HG03280 (cell line): ENCODE measurements at regions not wholly inside any gene's neighbourhood (a gene's known extent, or its start where the extent isn't known, plus 50 kb on each side); places are given as distances from the start of the nearest gene placed in this dataset.

Experiments
- ATAC-seq: cut with Tn5 transposase; IDR thresholded peaks from one replicate; pipeline ENCODE4 v1.9.1; 2021; ENCODE audit warnings: mild to moderate bottlenecking, moderate library complexity; ENCODE audit not compliant: unreplicated experiment

DNA sequence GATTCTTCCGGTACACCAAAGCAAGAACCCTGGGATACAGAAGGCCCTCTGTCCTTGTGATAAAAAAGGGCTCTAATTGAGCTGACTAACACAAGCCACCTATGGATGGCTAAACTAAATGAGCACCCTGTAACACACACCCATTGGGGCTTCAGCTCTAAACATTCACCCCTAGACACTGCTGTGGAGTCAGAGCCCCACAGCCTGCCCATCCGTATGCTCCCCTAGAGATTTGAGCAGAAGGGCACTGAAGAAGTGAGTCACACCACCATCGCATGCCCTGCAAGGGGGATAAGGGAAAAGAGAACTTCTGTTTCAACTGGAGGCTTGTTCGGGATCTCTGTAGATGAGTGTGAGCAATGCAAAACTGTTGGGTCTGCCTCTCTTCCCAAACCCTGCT is 545.2 kb downstream of the KCTD8 start:
- no peak for ATAC-seq

DNA sequence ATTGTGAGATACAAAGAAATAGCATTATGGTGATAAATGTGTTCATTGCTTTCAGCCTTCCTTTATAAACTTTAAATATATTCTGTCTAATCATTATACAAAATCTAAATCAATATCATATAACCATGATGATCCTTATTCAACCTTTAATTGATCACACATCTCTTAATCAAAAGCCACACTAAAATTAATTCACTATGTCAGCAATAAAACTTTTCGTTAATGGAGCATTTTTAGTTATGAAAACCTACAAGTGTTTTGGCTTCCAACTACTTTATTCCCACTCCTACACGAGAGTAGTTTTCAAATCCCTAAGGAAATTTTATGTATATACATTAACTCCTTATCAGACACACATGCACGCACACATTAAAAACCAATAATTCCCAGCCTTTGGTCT is 530.2 kb downstream of the KCTD8 start:
- ATAC-seq = no peak

DNA sequence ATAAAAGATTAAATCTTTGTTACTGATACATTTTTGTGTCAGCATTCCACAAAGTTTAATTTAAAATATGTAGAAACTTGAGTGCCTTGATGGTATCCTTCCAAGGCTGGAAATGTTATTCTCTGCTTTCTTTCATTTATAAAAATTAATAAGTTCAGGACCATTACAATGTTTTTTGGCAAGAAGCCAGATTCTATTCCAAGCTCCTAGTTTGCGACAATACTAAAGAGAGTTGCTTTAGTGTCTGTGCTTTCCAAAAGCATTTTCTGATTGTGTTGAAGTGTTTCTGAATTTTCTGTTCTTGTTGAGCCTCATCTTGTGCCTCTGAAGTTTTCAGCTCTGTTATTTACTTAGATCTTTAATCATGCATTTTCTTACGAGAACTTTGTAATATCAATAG is 516.2 kb downstream of the KCTD8 start:
- no peak for ATAC-seq

DNA sequence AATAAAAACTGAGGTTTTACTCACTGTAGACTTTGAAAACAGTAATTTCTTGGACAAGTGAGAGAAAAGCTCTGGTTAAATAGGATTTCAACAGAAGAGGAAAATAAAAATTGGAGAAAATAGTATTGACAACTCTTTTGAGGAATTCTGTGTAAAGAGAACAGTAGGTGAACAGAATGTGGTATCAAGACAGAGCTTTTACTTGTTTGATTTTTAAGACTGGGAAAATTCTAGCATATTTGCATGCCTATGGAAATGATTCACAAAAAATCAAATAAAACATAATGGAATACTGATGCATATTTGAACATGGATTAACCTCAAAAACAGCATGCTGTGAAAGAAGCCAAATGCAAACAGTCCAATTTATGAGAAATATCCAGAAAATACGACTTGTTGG is 504.6 kb downstream of the KCTD8 start:
- ATAC-seq = no peak

DNA sequence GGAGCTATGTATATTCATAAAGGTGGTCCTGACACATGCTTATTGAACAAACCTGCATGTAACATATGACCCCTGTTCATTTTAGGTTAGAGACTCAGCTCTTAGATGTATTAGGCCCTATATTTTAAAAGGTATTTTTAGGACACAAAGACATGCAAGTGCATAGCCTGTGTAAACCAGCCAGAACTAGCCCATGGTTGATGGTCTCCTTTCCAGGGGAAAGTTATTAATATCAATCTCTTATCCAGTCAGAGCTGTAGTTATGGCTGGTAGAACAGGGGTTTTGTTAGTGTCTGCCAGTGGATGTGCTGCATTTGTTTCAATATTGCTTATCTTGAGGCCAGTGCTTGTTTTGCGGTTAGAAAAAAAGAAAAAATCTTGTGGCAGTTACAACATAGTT is 488.6 kb downstream of the KCTD8 start:
- no peak for ATAC-seq

DNA sequence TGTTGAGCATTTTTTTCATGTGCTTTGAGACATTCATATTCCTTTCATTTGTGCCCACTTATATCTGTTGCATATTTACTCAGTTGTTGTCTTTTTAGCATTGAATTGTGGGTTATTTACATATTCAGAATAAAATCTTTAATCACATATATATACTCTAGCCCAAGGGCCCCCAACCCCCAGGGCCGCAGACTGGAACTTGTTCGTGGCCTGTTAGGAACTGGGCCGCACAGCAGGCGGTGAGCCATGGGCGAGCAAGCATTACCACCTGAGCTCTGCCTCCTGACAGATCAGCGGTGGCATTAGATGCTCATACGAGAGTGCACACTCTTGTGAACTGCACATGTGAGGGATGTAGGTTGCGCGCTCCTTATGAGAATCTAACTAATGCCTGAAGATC is 480.6 kb downstream of the KCTD8 start:
- no peak for ATAC-seq

DNA sequence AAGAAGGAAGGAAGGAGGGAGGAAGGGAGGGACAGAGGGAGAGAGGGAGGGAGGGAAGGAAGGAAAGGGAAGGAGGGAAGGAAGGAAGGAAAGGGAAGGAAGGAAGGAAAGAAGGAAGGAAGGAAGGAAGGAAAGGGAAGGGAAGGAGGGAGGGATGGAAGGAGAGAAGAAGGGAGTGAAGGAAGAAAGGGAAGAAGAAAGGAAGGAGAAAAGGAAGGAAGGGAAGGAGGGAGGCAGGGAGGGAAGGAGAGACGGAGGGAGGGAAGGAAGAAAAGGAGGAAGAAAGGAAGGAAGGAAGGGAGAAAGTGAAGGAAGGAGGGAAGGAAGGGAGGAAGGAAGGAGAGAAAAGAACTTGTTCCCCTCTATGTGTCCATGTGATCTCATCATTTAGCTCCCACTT is 465.0 kb downstream of the KCTD8 start:
- ATAC-seq = no peak

DNA sequence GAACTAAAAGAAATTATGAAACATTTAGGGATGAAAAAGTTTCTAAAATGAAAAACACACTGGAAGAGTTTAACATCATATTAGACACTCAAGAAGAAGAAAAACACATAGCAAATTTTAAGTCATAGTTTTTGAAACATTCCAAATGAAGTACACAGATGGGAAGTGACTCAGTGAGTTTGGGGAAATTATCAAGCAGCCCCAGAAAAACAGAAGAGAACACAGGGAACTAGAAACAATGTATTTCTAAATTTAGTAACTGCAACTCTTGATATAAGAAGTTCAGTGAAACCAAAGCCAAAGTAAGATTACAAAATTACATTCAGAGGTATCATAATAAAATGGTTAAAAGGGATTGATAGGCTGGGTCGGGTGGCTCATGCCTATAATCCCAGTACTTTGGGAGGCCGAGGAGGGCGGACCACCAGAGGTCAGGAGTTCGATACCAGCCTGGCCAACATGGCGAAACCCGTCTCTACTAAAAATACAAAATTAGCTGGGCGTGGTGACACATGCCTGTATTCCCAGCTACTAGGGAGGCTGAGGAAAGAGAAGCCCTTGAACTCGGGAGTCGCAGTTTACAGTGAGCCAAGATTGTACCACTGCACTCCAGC is 461.2 kb downstream of the KCTD8 start:
- no peak for ATAC-seq

DNA sequence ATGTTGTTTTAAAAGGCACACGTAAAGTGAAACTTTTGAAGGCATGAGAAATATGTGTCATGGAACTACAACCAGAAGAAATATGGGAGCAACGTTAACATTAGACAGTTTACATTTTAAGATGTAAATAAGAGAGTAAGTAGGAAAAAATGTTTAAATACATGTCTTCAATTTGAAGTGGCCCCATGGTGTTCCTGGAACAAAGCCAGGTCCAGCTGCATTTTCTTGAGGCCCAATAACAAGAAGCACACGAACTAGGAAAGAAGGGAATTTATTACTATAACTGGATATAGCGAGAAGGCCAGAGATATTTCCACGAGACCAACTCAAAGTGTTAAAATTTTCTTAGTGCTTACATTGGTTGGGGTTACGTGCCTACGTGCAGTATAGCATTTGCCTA is 458.1 kb downstream of the KCTD8 start:
- ATAC-seq = no peak

DNA sequence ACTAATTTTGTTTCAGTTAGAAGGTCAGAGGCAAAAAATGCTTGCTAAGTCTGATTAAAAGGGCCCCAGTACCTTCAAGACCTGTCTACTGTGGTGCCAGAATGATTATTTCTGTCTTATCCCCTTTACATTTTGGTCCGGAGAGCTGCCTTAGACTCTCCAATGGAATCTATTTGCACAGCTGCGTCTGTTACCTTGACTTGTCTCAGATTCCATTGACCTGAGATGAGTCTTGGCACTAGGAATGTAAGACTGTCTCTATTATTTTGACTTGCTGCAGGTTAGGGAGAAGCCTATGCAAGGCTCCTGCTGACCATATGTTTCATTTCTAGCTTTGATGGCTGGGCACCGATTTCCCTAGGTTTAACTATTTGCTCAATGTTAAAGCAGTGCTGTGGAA is 457.6 kb downstream of the KCTD8 start:
- ATAC-seq = no peak

DNA sequence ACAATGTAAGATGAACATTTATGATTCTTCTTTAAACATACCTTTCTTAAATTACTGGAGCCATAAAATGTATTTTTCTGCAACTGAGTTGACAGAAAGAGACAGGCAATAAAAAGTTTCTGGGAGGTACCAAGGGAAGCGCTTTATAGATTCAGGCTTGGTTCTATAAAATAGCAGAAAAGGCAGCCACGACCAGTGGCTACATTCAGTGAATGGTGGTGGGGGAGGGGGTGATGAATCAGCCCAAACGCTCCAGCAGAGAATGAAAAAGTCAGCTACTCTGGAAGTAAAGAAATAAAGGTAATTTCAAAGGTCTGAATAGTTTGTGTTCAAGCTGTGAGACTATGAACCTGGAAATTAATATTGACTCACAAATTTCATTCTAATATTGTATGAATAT is 456.1 kb downstream of the KCTD8 start:
- ATAC-seq = no peak

DNA sequence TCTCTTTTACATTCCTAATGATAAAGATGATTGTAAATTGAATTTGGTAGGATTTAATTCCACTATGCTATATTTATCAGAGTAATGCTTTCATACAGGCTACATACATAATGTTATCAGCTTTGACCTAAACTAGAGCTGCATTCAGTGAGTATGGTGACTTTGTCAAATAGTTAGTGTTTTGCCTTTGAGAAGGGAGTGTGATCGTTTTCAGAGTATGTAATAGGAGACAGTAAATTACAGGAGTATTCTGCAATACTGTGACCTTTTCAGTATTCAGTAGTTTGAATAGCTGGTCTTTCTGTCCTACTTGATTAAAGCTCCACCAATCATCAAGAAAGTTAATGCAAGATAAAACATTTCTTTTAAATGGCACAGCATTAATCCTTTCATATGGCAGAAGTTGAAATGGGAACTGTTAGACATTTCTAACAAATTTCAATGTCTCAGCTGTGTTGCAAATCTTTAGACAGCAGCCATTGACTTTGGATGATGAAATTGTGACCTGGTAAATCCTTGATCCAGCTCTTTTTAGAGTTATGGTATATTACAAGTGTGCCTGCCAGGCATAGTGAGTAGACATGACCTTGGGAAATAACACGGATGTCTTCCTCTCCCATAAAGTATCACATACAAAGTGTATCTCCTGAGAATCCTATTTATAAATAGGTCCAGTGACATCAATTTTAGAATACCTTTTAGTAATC is 455.3 kb downstream of the KCTD8 start:
- ATAC-seq = no peak

DNA sequence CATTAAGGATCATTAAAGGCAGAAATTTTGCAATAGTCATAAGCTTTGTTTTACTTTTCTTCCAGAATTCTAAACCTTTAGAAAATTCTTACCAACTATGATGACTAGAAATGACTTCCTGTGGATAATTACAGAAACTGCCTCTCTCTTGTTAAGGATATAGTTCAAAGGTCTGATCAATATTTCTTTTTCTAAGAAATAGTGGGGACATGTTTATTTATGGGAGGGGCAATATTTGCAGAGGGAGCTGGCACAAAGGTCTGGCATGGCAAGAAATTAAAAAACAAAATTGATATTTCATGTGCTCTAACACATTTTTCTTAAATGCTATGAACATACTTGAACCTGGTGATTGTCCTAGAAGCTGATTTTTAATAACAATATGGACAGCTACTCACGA is 448.9 kb downstream of the KCTD8 start:
- ATAC-seq = no peak

DNA sequence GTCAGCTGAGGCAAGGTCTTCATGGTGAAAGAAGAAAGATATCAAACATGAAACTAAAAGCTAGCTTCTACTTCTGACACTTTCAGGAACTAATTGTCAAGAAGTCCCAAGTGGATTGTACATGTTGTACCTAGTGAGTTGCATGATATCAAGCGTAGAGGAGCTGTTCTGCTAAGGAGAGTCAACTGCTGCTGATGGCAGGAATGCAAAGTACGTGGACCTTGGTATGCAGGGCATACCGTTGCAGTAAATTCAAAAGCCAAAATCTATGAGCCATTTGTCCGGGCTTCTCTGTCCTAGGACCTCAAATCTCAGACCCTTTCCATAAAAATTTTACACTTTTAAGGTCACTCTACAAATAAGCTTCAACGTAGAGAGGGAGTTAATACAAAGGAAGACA is 446.2 kb downstream of the KCTD8 start:
- ATAC-seq = no peak

DNA sequence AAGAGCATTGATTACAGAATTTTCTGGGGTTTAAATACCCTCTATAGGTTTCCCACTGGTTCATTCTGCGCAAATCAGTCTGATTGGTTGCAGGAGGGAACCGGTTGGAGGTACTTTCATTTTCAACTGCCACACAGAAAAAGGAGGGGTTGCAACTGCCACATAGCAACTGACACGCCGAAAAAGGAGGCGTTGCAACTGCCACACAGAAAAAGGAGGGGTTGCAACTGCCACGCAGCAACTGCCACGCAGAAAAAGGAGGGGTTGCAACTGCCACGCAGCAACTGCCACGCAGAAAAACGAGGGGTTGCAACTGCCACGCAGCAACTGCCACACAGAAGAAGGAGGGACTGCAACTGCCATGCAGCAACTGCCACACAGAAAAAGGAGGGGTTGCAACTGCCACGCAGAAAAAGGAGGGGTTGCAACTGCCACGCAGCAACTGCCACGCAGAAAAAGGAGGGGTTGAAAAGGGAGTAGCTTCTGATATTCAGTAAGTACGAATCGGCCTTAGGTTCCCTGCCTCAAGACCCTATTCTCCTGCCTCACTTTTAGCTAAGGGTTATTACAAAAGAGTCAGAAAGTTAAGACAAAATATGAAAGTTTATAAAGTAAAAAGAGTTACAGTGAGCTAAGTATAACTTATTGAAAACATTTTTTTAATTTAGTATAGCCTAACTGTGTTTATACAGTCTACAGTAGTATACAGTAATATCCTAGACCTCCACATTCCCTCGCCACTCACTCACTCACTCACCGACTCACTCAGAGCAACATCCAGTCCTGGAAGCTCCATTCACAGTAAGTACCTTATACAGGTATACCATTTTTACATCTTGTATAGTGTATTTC is 431.8 kb downstream of the KCTD8 start:
- no peak for ATAC-seq

DNA sequence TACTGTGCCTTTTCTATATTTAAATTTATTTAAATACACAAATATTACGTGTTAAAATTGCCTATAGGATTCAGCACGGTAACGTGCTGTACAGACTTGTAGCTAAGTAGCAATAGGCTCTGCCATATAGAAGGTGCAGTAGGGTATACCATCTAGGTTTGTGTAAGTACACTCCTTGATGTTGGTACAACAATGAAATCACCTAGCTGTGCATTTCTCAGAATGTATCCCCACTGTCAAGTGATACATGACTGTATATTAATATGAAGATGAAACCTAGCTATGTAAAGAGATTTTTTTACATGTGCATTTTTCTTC is 431.2 kb downstream of the KCTD8 start:
- ATAC-seq = no peak

DNA sequence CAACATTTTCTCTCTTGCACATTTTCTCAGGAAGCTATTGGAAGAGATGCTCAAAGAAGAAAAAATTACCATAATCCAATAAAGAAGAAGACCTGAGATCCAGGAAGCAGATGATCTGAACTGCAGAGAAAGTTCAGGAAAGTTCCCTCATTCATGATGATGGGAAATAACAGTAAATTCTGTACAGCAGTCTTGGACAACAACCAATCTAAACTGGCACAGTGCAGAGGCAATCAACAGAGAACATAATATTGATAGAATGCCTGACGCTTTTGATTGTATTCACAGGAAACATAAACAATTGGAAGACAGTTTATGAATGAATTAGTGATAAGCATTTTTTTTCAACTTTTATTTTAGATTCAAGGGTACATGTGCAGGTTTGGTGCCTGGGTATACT is 428.9 kb downstream of the KCTD8 start:
- no peak for ATAC-seq

DNA sequence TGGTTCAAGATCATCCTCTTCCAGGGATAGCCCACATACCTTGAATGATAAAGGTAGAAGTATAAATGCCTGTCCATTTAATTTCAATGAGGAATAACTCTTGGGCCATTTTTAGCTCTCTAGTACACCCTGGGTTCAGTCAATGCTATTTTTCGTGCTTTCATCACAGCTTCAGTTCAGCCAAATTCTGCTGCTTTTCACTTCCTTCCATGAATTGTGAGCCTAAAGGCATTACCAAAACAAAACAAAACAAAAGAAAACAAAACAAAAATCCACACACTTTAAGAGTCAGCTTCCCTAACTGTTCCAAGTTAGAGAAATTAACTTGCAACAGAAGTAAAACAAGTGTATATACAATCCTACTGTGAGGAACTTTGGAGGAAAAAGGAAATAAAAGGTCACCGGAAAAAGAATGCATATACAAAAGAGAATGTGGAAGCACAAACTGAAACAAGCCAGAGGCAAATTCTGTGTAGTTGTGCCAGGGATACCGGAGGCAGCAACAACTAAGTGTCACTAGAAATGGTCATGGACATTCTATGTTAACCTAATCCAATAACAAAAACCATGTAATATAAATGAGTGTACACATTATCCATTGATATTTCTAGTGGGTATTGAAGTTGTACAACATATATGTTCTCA is 423.1 kb downstream of the KCTD8 start:
- no peak for ATAC-seq

DNA sequence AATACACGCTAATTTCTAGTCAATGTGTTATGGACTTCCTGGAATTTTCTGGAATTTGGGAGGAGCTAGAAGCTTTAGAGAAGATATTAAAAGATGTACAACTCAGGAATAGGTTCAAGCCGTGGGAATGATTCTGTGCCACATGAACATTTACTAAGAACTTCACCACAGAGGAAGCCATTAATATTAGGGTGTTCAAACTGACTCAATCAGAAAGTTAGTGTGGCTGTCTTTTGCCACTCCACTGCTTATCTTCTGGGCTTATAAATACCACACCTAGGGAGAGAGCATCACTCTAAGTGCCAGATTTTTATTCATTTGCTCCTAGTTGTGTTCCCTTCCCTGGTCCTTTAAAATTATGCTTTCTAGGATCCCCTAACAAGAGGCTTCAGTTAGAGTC is 409.8 kb downstream of the KCTD8 start:
- no peak for ATAC-seq

DNA sequence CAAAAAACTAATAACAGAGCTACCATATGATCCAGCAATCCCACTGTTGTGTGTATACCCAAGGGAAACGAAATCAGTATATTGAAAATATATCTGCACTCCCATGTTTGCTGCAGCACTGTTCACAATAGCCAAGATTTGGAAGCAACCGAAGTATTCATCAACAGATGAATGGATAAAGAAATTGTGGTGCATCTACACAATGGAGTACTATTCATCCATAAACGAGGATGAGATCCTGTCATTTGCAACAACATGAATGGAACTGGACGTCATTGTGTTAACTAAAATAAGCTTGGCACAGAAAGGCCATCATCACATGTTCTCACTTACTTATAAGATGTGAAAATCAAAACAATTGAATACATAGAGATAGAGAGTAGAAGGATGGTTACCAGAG is 402.1 kb downstream of the KCTD8 start:
- no peak for ATAC-seq

DNA sequence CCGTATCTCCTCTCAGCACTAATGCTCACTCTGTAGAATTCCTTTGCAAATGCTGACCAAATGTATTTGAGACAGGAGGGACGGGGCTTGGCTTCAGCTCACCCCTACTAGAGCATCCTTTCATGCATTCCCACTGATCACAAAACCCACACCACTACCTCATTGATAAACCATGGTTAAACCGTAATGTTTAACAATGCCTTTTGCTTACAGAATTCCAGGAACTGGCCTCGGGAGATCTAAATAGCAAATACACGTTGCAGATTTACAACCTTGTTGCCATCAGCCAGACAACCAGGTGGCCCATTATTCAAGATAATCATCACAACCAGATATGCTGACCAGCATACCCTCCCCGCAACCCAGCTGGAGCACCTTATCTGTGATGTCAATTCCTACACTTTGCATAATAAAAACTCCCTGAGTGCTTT is 391.9 kb downstream of the KCTD8 start:
- no peak for ATAC-seq

DNA sequence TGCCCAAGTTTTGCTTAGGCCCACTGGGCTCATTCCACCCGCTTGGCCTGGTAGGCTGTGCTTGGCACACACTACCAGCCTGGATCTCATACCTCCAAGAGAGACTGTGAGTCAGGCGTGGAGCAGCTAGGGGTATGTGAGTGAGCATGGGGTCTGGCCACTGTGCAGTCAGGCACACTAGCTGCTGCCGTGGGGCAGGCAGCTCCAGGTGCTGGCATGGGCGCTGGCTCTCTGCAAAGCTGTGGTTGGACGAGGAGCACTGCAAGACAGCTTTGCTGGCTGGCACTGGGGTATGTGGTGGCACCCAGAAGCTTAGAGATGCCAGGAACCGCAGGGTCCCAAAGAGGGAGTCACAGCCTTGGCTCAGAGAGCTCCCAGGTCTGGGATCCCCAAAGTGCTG is 377.8 kb downstream of the KCTD8 start:
- ATAC-seq = no peak
